ENCODE measurements at regions not wholly inside any gene's neighbourhood (a gene's known extent, or its start where the extent isn't known, plus 50 kb on each side); places are given as distances from the start of the nearest gene placed in this dataset.
"Not testable (repeated sequence)": the region's sequence is repeated elsewhere in the genome, so short reads cannot be mapped to it uniquely, and the experiment has no call there.

DNA sequence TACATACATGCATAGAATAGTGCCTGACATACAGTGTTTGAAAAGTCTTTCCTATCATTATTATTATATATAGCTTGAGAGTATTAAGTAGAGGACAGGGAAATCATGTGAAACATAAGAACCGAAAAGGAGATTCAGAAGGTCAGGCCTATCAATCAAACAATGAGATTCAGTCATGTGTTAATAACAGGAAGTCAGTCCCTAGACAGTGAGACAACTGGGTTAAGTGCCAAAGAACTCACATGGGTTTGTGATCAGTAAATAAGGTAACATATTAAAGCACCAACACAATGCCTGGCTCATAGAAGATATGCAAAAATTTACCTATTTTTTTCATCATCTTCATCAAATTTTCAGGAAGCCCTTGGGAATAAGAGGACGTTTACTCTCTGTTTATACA, 174.3 kb upstream of the FAT3 start:
- H3K4me3 ChIP-seq (ENCODE audit: low read depth, low read length): no peak overlapping the region
- TF ChIP-seq, protein P1, sequence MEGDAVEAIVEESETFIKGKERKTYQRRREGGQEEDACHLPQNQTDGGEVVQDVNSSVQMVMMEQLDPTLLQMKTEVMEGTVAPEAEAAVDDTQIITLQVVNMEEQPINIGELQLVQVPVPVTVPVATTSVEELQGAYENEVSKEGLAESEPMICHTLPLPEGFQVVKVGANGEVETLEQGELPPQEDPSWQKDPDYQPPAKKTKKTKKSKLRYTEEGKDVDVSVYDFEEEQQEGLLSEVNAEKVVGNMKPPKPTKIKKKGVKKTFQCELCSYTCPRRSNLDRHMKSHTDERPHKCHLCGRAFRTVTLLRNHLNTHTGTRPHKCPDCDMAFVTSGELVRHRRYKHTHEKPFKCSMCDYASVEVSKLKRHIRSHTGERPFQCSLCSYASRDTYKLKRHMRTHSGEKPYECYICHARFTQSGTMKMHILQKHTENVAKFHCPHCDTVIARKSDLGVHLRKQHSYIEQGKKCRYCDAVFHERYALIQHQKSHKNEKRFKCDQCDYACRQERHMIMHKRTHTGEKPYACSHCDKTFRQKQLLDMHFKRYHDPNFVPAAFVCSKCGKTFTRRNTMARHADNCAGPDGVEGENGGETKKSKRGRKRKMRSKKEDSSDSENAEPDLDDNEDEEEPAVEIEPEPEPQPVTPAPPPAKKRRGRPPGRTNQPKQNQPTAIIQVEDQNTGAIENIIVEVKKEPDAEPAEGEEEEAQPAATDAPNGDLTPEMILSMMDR (IDR thresholded peaks at IDR 0.05; ENCODE audit: insufficient read depth, low read length): no peak
- DNase-seq (ENCODE audit: low read depth): no peak

DNA sequence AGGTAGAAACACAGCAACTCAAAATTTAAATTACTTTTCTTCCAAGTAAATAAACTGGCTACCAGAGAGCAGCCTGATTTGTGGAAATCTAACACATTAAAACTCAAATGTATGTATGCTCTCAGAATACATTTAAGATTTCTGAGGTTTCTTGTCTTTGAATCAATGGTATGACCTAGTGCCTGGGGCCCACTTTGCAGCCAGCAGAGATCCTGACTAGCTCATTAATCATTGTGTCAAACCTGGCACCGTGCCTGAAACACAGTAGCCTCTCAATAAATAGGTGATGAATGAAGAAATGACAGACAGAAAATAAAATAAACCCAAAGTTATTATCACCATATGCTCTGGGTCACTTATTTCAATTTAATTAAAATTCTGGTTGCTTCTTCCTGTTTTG, 176.2 kb upstream of the FAT3 start:
- H3K4me3 ChIP-seq (ENCODE audit: low read depth, low read length): no peak overlapping the region
- DNase-seq (ENCODE audit: low read depth): no peak
- TF ChIP-seq, protein P1 (IDR thresholded peaks at IDR 0.05; ENCODE audit: insufficient read depth, low read length): no peak

DNA sequence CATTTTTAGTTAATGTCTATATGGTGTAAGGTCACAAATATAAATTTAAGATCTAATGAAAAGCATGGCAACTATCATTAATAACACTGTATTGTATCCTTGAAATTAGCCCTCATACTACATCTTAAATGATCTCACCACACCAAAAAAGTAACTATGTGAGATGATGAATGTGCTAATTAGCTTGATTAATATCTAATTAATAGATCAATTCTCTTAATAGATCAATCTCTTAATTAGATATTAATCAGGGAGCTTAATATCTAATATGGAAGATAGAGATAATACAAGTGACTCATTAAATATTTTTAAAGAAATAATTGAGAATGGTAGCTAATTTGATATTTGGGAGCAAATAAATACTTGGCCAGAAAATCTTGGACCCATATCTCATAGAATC, 178.5 kb upstream of the FAT3 start:
- no peak for DNase-seq (ENCODE audit: low read depth)
- TF ChIP-seq, protein P1 (IDR thresholded peaks at IDR 0.05; ENCODE audit: insufficient read depth, low read length): no peak
- H3K4me3 ChIP-seq (ENCODE audit: low read depth, low read length): no peak overlapping the region

DNA sequence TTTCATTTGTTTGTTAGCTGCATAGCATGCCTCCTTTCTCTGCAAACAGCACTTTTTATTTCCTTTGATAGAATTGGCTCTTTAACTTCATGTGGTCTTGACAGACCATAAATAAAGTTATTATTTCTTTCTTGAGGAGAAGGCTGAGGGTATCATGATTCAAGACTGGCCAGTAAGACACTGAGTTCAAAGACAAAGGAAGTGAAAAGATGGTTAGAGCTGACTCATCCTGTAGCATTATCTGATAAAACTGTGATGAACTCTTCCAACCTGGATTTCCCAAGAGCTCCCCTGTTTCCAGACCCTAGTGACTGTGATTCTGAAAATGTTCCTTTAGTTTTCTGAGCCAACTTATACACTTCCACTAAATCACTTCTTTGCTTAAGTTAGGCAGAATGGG, 179.3 kb upstream of the FAT3 start:
- no peak for DNase-seq (ENCODE audit: low read depth)
- TF ChIP-seq, protein P1 (IDR thresholded peaks at IDR 0.05; ENCODE audit: insufficient read depth, low read length): no peak
- H3K4me3 ChIP-seq (ENCODE audit: low read depth, low read length): no peak overlapping the region

DNA sequence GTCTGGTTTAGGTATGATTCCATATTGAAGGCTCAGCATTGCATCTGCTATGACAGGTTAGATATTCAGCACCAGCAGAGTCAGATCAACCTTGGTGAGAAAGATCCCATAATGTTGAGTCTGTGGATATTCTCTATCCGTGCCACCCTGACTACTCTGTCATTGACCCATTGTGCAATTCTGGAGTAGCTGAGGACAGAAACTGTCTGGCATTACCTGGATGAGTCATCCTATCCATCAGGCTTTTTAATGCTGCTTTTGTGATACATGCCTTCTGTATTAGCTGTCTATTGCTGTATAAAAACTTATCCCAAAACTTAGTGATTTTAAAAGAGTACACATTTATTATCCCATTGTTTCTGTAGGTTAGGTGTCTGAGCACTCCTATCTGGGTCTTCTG, 189.1 kb upstream of the FAT3 start:
- no peak overlapping the region for H3K4me3 ChIP-seq (ENCODE audit: low read depth, low read length)
- DNase-seq (ENCODE audit: low read depth): no peak
- TF ChIP-seq, protein P1 (IDR thresholded peaks at IDR 0.05; ENCODE audit: insufficient read depth, low read length): no peak

DNA sequence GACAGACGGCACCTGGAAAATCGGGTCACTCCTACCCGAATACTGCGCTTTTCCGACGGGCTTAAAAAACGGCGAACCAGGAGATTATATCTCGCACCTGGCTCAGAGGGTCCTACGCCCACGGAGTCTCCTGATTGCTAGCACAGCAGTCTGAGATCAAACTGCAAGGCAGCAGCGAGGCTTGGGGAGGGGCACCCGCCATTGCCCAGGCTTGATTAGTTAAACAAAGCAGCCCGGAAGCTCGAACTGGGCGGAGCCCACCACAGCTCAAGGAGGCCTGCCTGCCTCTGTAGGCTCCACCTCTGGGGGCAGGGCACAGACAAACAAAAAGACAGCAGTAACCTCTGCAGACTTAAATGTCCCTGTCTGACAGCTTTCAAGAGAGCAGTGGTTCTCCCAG, 197.5 kb upstream of the FAT3 start:
- not testable (repeated sequence) for DNase-seq (ENCODE audit: low read depth); H3K4me3 ChIP-seq (ENCODE audit: low read depth, low read length)

DNA sequence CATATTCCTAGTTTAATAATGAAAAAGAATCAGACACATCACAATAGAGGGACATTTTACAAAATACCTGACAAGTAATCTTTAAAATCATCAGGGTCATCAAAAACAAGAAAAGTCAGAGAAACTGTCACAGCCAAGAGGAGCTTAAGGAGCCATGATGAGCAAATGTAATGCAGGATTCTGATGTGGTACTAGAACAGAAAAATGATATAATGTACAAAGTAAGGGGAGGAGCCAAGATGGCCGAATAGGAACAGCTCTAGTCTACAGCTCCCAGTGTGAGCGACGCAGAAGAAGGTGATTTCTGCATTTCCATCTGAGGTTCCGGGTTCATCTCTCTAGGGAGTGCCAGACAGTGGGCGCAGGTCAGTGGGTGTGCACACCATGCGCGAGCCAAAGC, 198.0 kb upstream of the FAT3 start:
- DNase-seq (ENCODE audit: low read depth): no peak
- TF ChIP-seq, protein P1 (IDR thresholded peaks at IDR 0.05; ENCODE audit: insufficient read depth, low read length): no peak

More for the DNA sequence above, 198.0 kb upstream of the FAT3 start:
- no peak overlapping the region for H3K4me3 ChIP-seq (ENCODE audit: low read depth, low read length)
